ENCODE measurements at regions not wholly inside any gene's neighbourhood (a gene's known extent, or its start where the extent isn't known, plus 50 kb on each side); places are given as distances from the start of the nearest gene placed in this dataset.
"Not testable (repeated sequence)": the region's sequence is repeated elsewhere in the genome, so short reads cannot be mapped to it uniquely, and the experiment has no call there.

- DNase-seq (no peak), ATAC-seq (replicated peaks in 1 of 2) (no peak)
- H3K9me3 Mint-ChIP-seq = peaks cover 6 to 14% of the 10 kb centered on the region in 2 donors
- H3K27me3 Mint-ChIP-seq (ENCODE audit: low read depth) = no peaks in the 10 kb centered on the region
- no peak overlapping the region for H3K27ac Mint-ChIP-seq
- peaks cover 2 to 4% of the 10 kb centered on the region in 2 donors for H3K36me3 Mint-ChIP-seq (ENCODE audit: insufficient read depth in 2 of 2)
- H3K4me3 Mint-ChIP-seq = no peak overlapping the region
- no peaks in the 10 kb centered on the region for H3K4me1 Mint-ChIP-seq (ENCODE audit: low read depth)
Observed at GRCh38 chr13:89432997-89433396, 1761.8 kb downstream of the SLITRK5 start.

GRCh38 chr13:89434624-89435023 is 1763.5 kb downstream of the SLITRK5 start:
- ATAC-seq (replicated peaks in 1 of 2); H3K27me3 Mint-ChIP-seq (ENCODE audit: low read depth); H3K27ac Mint-ChIP-seq; H3K4me1 Mint-ChIP-seq (ENCODE audit: low read depth); H3K4me3 Mint-ChIP-seq; H3K36me3 Mint-ChIP-seq (ENCODE audit: insufficient read depth in 2 of 2); DNase-seq: not testable (repeated sequence)
- peaks cover 9 to 10% of the 10 kb centered on the region in 2 donors for H3K9me3 Mint-ChIP-seq

GRCh38 chr13:89454681-89455080 is 1783.5 kb downstream of the SLITRK5 start:
- DNase-seq (no peak), ATAC-seq (replicated peaks in 1 of 2) (no peak)
- H3K9me3 Mint-ChIP-seq = peaks cover 9 to 15% of the 10 kb centered on the region in 2 donors
- no peak overlapping the region for H3K27ac Mint-ChIP-seq
- H3K27me3 Mint-ChIP-seq (ENCODE audit: low read depth) = no peaks in the 10 kb centered on the region
- no peaks in the 10 kb centered on the region for H3K36me3 Mint-ChIP-seq (ENCODE audit: insufficient read depth in 2 of 2)
- H3K4me1 Mint-ChIP-seq (ENCODE audit: low read depth) = no peaks in the 10 kb centered on the region
- no peak overlapping the region for H3K4me3 Mint-ChIP-seq

- no peak overlapping the region for H3K4me3 Mint-ChIP-seq
- peaks cover 11 to 15% of the 10 kb centered on the region in 2 donors for H3K9me3 Mint-ChIP-seq
- H3K4me1 Mint-ChIP-seq (ENCODE audit: low read depth) = no peaks in the 10 kb centered on the region
- no peak overlapping the region for H3K27ac Mint-ChIP-seq
- no peak for ATAC-seq (replicated peaks in 1 of 2)
- H3K27me3 Mint-ChIP-seq (ENCODE audit: low read depth) = no peaks in the 10 kb centered on the region
- no peaks in the 10 kb centered on the region for H3K36me3 Mint-ChIP-seq (ENCODE audit: insufficient read depth in 2 of 2)
- no peak for DNase-seq
Observed at GRCh38 chr13:89455225-89455624, 1784.1 kb downstream of the SLITRK5 start.

- Mint-ChIP-seq H3K27me3 (ENCODE audit: low read depth) (no peaks in the 10 kb centered on the region), H3K27ac (no peak overlapping the region), H3K36me3 (ENCODE audit: insufficient read depth in 2 of 2) (no peaks in the 10 kb centered on the region), H3K9me3 (peaks cover 11 to 15% of the 10 kb centered on the region in 2 donors), H3K4me1 (ENCODE audit: low read depth) (no peaks in the 10 kb centered on the region), H3K4me3 (no peak overlapping the region)
- ATAC-seq (replicated peaks in 1 of 2) = no peak
- DNase-seq = no peak
Observed at GRCh38 chr13:89455741-89456140, 1784.6 kb downstream of the SLITRK5 start.

GRCh38 chr13:89457977-89458376 is 1786.8 kb downstream of the SLITRK5 start:
- ATAC-seq (replicated peaks in 1 of 2) (no peak), DNase-seq (no peak)
- Mint-ChIP-seq H3K36me3 (ENCODE audit: insufficient read depth in 2 of 2) (no peaks in the 10 kb centered on the region), H3K9me3 (peaks cover 7 to 12% of the 10 kb centered on the region in 2 donors), H3K27me3 (ENCODE audit: low read depth) (no peaks in the 10 kb centered on the region), H3K4me1 (ENCODE audit: low read depth) (no peaks in the 10 kb centered on the region), H3K4me3 (no peak overlapping the region), H3K27ac (no peak overlapping the region)

GRCh38 chr13:89458456-89458855 is 1787.3 kb downstream of the SLITRK5 start:
- Mint-ChIP-seq H3K36me3 (ENCODE audit: insufficient read depth in 2 of 2) (no peaks in the 10 kb centered on the region), H3K9me3 (peaks cover 7 to 11% of the 10 kb centered on the region in 2 donors), H3K4me1 (ENCODE audit: low read depth) (no peaks in the 10 kb centered on the region), H3K27ac (no peak overlapping the region), H3K4me3 (no peak overlapping the region), H3K27me3 (ENCODE audit: low read depth) (no peaks in the 10 kb centered on the region)
- ATAC-seq (replicated peaks in 1 of 2) (no peak), DNase-seq (no peak)

GRCh38 chr13:89460895-89461294 is 1789.7 kb downstream of the SLITRK5 start:
- H3K36me3 Mint-ChIP-seq (ENCODE audit: insufficient read depth in 2 of 2); DNase-seq; H3K27me3 Mint-ChIP-seq (ENCODE audit: low read depth); H3K4me3 Mint-ChIP-seq; H3K27ac Mint-ChIP-seq; ATAC-seq (replicated peaks in 1 of 2); H3K4me1 Mint-ChIP-seq (ENCODE audit: low read depth): not testable (repeated sequence)
- peaks cover 7 to 10% of the 10 kb centered on the region in 2 donors for H3K9me3 Mint-ChIP-seq

- ATAC-seq (replicated peaks in 1 of 2) (peak; percentile 29 to 43), DNase-seq (no peak)
- no peaks in the 10 kb centered on the region for H3K27me3 Mint-ChIP-seq (ENCODE audit: low read depth)
- no peaks in the 10 kb centered on the region for H3K4me1 Mint-ChIP-seq (ENCODE audit: low read depth)
- no peak overlapping the region for H3K4me3 Mint-ChIP-seq
- H3K36me3 Mint-ChIP-seq (ENCODE audit: insufficient read depth in 2 of 2) = no peaks in the 10 kb centered on the region
- H3K9me3 Mint-ChIP-seq = peaks cover 8 to 12% of the 10 kb centered on the region in 2 donors
- no peak overlapping the region for H3K27ac Mint-ChIP-seq
Observed at GRCh38 chr13:89465366-89465765, 1794.2 kb downstream of the SLITRK5 start.

GRCh38 chr13:89468081-89468480 is 1796.9 kb downstream of the SLITRK5 start:
- ATAC-seq (replicated peaks in 1 of 2) (no peak), DNase-seq (no peak)
- Mint-ChIP-seq H3K27me3 (ENCODE audit: low read depth) (no peaks in the 10 kb centered on the region), H3K36me3 (ENCODE audit: insufficient read depth in 2 of 2) (peaks cover 0 to 1% of the 10 kb centered on the region in 2 donors), H3K4me3 (no peak overlapping the region), H3K9me3 (peaks cover 17 to 18% of the 10 kb centered on the region in 2 donors), H3K4me1 (ENCODE audit: low read depth) (no peaks in the 10 kb centered on the region), H3K27ac (no peak overlapping the region)

- no peak overlapping the region for H3K4me3 Mint-ChIP-seq
- peaks cover 0 to 1% of the 10 kb centered on the region in 2 donors for H3K36me3 Mint-ChIP-seq (ENCODE audit: insufficient read depth in 2 of 2)
- DNase-seq (no peak), ATAC-seq (replicated peaks in 1 of 2) (no peak)
- peaks cover 22 to 25% of the 10 kb centered on the region in 2 donors for H3K9me3 Mint-ChIP-seq
- H3K27ac Mint-ChIP-seq = no peak overlapping the region
- no peaks in the 10 kb centered on the region for H3K27me3 Mint-ChIP-seq (ENCODE audit: low read depth)
- no peaks in the 10 kb centered on the region for H3K4me1 Mint-ChIP-seq (ENCODE audit: low read depth)
Observed at GRCh38 chr13:89470901-89471300, 1799.7 kb downstream of the SLITRK5 start.

- Mint-ChIP-seq H3K4me1 (ENCODE audit: low read depth) (no peaks in the 10 kb centered on the region), H3K4me3 (no peak overlapping the region), H3K36me3 (ENCODE audit: insufficient read depth in 2 of 2) (peaks cover 0 to 1% of the 10 kb centered on the region in 2 donors), H3K27ac (no peak overlapping the region), H3K27me3 (ENCODE audit: low read depth) (no peaks in the 10 kb centered on the region), H3K9me3 (peaks cover 17 to 22% of the 10 kb centered on the region in 2 donors)
- DNase-seq (no peak), ATAC-seq (replicated peaks in 1 of 2) (no peak)
Observed at GRCh38 chr13:89474432-89474831, 1803.3 kb downstream of the SLITRK5 start.

GRCh38 chr13:89486065-89486464 is 1814.9 kb downstream of the SLITRK5 start:
- Mint-ChIP-seq H3K9me3 (peaks cover 3 to 5% of the 10 kb centered on the region in 2 donors), H3K4me1 (ENCODE audit: low read depth) (no peaks in the 10 kb centered on the region), H3K36me3 (ENCODE audit: insufficient read depth in 2 of 2) (peaks cover 0 to 2% of the 10 kb centered on the region in 2 donors), H3K27ac (no peak overlapping the region), H3K27me3 (ENCODE audit: low read depth) (no peaks in the 10 kb centered on the region), H3K4me3 (no peak overlapping the region)
- DNase-seq = no peak
- ATAC-seq (replicated peaks in 1 of 2) = no peak

GRCh38 chr13:89486709-89487108 is 1815.5 kb downstream of the SLITRK5 start:
- no peaks in the 10 kb centered on the region for H3K4me1 Mint-ChIP-seq (ENCODE audit: low read depth)
- peaks cover 5 to 9% of the 10 kb centered on the region in 2 donors for H3K9me3 Mint-ChIP-seq
- no peak overlapping the region for H3K27ac Mint-ChIP-seq
- no peak overlapping the region for H3K4me3 Mint-ChIP-seq
- ATAC-seq (replicated peaks in 1 of 2) = no peak
- H3K36me3 Mint-ChIP-seq (ENCODE audit: insufficient read depth in 2 of 2) = peaks cover 2 to 3% of the 10 kb centered on the region in 2 donors
- no peak for DNase-seq
- no peaks in the 10 kb centered on the region for H3K27me3 Mint-ChIP-seq (ENCODE audit: low read depth)
